SK-N-SH (cell line): ENCODE measurements at regions not wholly inside any gene's neighbourhood (a gene's known extent, or its start where the extent isn't known, plus 50 kb on each side); places are given as distances from the start of the nearest gene placed in this dataset.

Experiments used
- FOXJ3 ChIP-seq: sonication (generic); formaldehyde crosslinking; IDR thresholded peaks from 2 replicates; pipeline ENCODE4 v1.5.1; 2020; ENCODE audit warnings: mild to moderate bottlenecking, missing genetic modification reagents
- MAX ChIP-seq: IDR thresholded peaks from 2 replicates; pipeline ENCODE4 v1.4.0; 2012; ENCODE audit warnings: low read depth
- SIN3A ChIP-seq: IDR thresholded peaks from 2 replicates; pipeline ENCODE4 v1.6.1; 2012; ENCODE audit warnings: low read depth, mild to moderate bottlenecking, low read length, moderate library complexity, borderline replicate concordance
- TAF1 ChIP-seq: IDR thresholded peaks from 2 replicates; pipeline ENCODE4 v1.6.1; 2012; ENCODE audit warnings: low read depth, mild to moderate bottlenecking, low read length, moderate library complexity, borderline replicate concordance
- TF ChIP-seq, protein P1 (sequence below): IDR thresholded peaks from 2 replicates; pipeline ENCODE4 v1.4.0; 2012; ENCODE audit warnings: low read depth, borderline replicate concordance
- TF ChIP-seq, protein P2 (sequence below): fragments of 200-600 bp; sonication (generic); IDR thresholded peaks from 2 replicates; pipeline ENCODE4 v1.6.1; 2017; ENCODE audit warnings: antibody characterized with exemption, mild to moderate bottlenecking, moderate library complexity
- TF ChIP-seq, protein P3 (sequence below): IDR thresholded peaks from 2 replicates; pipeline ENCODE4; 2012

DNA sequence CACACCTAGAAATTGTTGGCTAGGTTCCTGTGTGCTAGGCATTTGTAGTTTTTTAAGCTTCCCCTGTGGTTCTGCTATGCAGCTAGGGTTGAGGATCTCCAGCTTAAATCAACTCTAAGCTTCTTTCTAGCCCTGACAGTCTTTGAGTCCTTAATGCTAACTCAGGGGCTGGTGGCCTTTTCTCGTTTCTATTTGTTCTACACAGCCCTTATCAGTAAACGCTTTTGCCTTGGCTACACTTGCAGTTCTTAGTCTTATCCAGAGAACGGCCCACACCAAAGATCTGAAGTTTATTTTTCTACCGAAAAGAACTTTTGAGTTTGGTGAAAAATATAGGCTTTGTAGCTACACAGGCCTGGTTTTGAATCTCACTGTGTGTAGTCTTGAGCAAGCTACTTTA lies 212.0 kb downstream of the DHX15 start:
- TF ChIP-seq, protein P1, sequence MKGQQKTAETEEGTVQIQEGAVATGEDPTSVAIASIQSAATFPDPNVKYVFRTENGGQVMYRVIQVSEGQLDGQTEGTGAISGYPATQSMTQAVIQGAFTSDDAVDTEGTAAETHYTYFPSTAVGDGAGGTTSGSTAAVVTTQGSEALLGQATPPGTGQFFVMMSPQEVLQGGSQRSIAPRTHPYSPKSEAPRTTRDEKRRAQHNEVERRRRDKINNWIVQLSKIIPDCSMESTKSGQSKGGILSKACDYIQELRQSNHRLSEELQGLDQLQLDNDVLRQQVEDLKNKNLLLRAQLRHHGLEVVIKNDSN: no peak
- TF ChIP-seq SIN3A (no peak), FOXJ3 (CRISPR knock-in tag) (no peak), MAX (no peak), TAF1 (no peak)
- TF ChIP-seq, protein P2, sequence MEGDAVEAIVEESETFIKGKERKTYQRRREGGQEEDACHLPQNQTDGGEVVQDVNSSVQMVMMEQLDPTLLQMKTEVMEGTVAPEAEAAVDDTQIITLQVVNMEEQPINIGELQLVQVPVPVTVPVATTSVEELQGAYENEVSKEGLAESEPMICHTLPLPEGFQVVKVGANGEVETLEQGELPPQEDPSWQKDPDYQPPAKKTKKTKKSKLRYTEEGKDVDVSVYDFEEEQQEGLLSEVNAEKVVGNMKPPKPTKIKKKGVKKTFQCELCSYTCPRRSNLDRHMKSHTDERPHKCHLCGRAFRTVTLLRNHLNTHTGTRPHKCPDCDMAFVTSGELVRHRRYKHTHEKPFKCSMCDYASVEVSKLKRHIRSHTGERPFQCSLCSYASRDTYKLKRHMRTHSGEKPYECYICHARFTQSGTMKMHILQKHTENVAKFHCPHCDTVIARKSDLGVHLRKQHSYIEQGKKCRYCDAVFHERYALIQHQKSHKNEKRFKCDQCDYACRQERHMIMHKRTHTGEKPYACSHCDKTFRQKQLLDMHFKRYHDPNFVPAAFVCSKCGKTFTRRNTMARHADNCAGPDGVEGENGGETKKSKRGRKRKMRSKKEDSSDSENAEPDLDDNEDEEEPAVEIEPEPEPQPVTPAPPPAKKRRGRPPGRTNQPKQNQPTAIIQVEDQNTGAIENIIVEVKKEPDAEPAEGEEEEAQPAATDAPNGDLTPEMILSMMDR: no peak
- TF ChIP-seq, protein P3, sequence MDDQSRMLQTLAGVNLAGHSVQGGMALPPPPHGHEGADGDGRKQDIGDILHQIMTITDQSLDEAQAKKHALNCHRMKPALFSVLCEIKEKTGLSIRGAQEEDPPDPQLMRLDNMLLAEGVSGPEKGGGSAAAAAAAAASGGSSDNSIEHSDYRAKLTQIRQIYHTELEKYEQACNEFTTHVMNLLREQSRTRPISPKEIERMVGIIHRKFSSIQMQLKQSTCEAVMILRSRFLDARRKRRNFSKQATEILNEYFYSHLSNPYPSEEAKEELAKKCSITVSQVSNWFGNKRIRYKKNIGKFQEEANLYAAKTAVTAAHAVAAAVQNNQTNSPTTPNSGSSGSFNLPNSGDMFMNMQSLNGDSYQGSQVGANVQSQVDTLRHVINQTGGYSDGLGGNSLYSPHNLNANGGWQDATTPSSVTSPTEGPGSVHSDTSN: no peak
